ENCODE measurements at regions not wholly inside any gene's neighbourhood (a gene's known extent, or its start where the extent isn't known, plus 50 kb on each side); places are given as distances from the start of the nearest gene placed in this dataset.

GRCh38 chr4:138542191-138542776 lies 300.1 kb upstream of the SLC7A11 start:
- Histone ChIP-seq H3K27me3 (no peaks in the 10 kb centered on the region), H3K36me3 (no peaks in the 10 kb centered on the region), H3K9me3 (peaks cover 0 to 5% (median 0%) of the 10 kb centered on the region in 4 donors), H3K27ac (no peak overlapping the region), H3K4me3 (no peak overlapping the region), H3K4me1 (no peaks in the 10 kb centered on the region)
- TF ChIP-seq POLR2A (IDR thresholded peaks at IDR 0.05) (no peak), EP300 (IDR thresholded peaks at IDR 0.05) (no peak), CTCF (IDR thresholded peaks at IDR 0.05) (no peak)
- WGBS, 2 donors, result 89 to 93% methylated on average over 1 of the region's 1 CpG
- no peak for DNase-seq (ENCODE audit: low spot score in 2 of 2)

GRCh38 chr4:138540056-138540800 lies 298.1 kb upstream of the SLC7A11 start:
- Histone ChIP-seq H3K9me3 (peaks cover 0 to 5% (median 0%) of the 10 kb centered on the region in 4 donors), H3K27me3 (no peaks in the 10 kb centered on the region), H3K27ac (no peak overlapping the region), H3K4me3 (no peak overlapping the region), H3K4me1 (no peaks in the 10 kb centered on the region), H3K36me3 (no peaks in the 10 kb centered on the region)
- TF ChIP-seq CTCF (IDR thresholded peaks at IDR 0.05), result no peak
- TF ChIP-seq EP300 (IDR thresholded peaks at IDR 0.05), result no peak
- no peak for TF ChIP-seq POLR2A (IDR thresholded peaks at IDR 0.05)
- 77 to 78% methylated on average over 4 of the region's 4 CpGs for WGBS, 2 donors
- no peak for DNase-seq (ENCODE audit: low spot score in 2 of 2)

- DNase-seq (ENCODE audit: low spot score in 2 of 2), result no peak
- 41 to 53% methylated on average over 2 of the region's 2 CpGs for WGBS, 2 donors
- no peaks in the 10 kb centered on the region for H3K27me3 ChIP-seq
- no peak overlapping the region for H3K27ac ChIP-seq
- no peaks in the 10 kb centered on the region for H3K4me1 ChIP-seq
- no peaks in the 10 kb centered on the region for H3K36me3 ChIP-seq
- H3K9me3 ChIP-seq, result peaks cover 0 to 4% (median 0%) of the 10 kb centered on the region in 4 donors
- no peak for TF ChIP-seq EP300 (IDR thresholded peaks at IDR 0.05)
- TF ChIP-seq POLR2A (IDR thresholded peaks at IDR 0.05), result no peak
- no peak for TF ChIP-seq CTCF (IDR thresholded peaks at IDR 0.05)
- H3K4me3 ChIP-seq, result no peak overlapping the region
These were observed 296.6 kb upstream of the SLC7A11 start for GRCh38 chr4:138538743-138539142.

GRCh38 chr4:138537731-138538490 lies 295.8 kb upstream of the SLC7A11 start:
- H3K27ac ChIP-seq, result no peak overlapping the region
- peaks cover 0 to 11% (median 0%) of the 10 kb centered on the region in 4 donors for H3K9me3 ChIP-seq
- TF ChIP-seq EP300 (IDR thresholded peaks at IDR 0.05) (no peak), CTCF (IDR thresholded peaks at IDR 0.05) (no peak), POLR2A (IDR thresholded peaks at IDR 0.05) (no peak)
- DNase-seq (ENCODE audit: low spot score in 2 of 2), result no peak
- H3K36me3 ChIP-seq, result no peaks in the 10 kb centered on the region
- no peaks in the 10 kb centered on the region for H3K4me1 ChIP-seq
- H3K4me3 ChIP-seq, result no peak overlapping the region
- H3K27me3 ChIP-seq, result no peaks in the 10 kb centered on the region
- WGBS, 2 donors, result 45 to 62% methylated on average over 4 of the region's 4 CpGs

- no peaks in the 10 kb centered on the region for H3K36me3 ChIP-seq
- 63 to 68% methylated on average over 2 of the region's 2 CpGs for WGBS, 2 donors
- TF ChIP-seq CTCF (IDR thresholded peaks at IDR 0.05) (no peak), POLR2A (IDR thresholded peaks at IDR 0.05) (no peak), EP300 (IDR thresholded peaks at IDR 0.05) (no peak)
- no peak overlapping the region for H3K27ac ChIP-seq
- no peaks in the 10 kb centered on the region for H3K4me1 ChIP-seq
- H3K4me3 ChIP-seq, result no peak overlapping the region
- H3K27me3 ChIP-seq, result no peaks in the 10 kb centered on the region
- DNase-seq (ENCODE audit: low spot score in 2 of 2), result no peak
- H3K9me3 ChIP-seq, result peaks cover 0 to 36% (median 6%) of the 10 kb centered on the region in 4 donors
These were observed 293.2 kb upstream of the SLC7A11 start for GRCh38 chr4:138535316-138535715.
